ENCODE measurements at regions not wholly inside any gene's neighbourhood (a gene's known extent, or its start where the extent isn't known, plus 50 kb on each side); places are given as distances from the start of the nearest gene placed in this dataset.

DNA sequence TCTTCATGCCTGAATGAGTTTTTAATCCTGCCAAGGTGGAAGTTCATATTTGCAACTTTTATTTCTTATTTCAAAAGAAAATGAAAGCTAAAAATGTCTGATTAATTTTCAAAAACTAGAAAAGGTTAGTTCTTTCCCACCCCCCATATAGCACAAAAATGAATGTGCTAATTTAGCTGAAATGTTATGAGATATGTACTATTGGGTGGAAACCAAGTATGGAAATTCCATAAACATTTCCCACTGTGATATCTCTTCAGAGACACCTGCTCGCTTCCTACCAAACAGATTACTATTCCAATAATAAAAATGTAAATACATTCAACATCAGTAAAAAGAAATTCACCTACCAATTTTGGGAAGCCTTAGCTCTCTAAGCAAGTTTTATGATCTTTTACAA, 678.6 kb upstream of the ID4 start:
- TF ChIP-seq CTCF (IDR thresholded peaks at IDR 0.05; ENCODE audit: low read length): no peak
- no peak for TF ChIP-seq EZH2 (optimal IDR thresholded peaks at IDR 0.05; ENCODE audit: low read depth, low read length)
- TF ChIP-seq EZH2phosphoT487 (IDR thresholded peaks at IDR 0.05; ENCODE audit: low read length): no peak

Measured in MM.1S (cell line).